ENCODE measurements at regions not wholly inside any gene's neighbourhood (a gene's known extent, or its start where the extent isn't known, plus 50 kb on each side); places are given as distances from the start of the nearest gene placed in this dataset.

DNA sequence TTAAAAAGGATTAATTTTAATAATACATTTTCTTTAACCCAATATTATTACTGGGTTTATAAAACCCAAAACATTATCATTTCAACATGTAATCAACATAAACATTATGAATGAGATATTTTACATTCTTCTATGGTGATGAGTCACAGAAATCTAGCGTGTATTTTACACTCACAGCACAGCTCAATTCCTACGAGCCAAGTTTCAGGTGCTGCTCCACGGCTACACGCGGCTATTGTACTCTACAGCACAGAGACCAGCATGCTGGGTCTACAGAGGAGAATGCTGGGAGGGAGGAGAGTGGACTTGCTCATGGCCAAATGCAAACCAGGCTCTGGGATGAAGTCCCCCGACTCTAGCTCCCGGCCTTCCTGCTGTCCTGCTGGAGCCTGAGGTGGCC is 72.0 kb upstream of the LMO1 start:
- DNase-seq (ENCODE audit: low spot score) = no peak
- TF ChIP-seq, protein P1, sequence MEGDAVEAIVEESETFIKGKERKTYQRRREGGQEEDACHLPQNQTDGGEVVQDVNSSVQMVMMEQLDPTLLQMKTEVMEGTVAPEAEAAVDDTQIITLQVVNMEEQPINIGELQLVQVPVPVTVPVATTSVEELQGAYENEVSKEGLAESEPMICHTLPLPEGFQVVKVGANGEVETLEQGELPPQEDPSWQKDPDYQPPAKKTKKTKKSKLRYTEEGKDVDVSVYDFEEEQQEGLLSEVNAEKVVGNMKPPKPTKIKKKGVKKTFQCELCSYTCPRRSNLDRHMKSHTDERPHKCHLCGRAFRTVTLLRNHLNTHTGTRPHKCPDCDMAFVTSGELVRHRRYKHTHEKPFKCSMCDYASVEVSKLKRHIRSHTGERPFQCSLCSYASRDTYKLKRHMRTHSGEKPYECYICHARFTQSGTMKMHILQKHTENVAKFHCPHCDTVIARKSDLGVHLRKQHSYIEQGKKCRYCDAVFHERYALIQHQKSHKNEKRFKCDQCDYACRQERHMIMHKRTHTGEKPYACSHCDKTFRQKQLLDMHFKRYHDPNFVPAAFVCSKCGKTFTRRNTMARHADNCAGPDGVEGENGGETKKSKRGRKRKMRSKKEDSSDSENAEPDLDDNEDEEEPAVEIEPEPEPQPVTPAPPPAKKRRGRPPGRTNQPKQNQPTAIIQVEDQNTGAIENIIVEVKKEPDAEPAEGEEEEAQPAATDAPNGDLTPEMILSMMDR (conservative IDR thresholded peaks at IDR 0.05; ENCODE audit: low read depth) = no peak
- CTCF ChIA-PET = interaction anchor here (0.6 kb wide), 1 partner anchor 229 kb away, joined by 3 read pairs; no protein-coding TSS in a partner anchor
- 0 out of 2 replicates have a peak overlapping the region, but pooled peaks have one; percentile 17 for H3K27ac ChIP-seq
- POLR2A ChIA-PET (ENCODE audit: low non-redundant PET) = no interaction called here

GRCh38 chr11:8335186-8335585 is 71.5 kb upstream of the LMO1 start:
- CTCF ChIA-PET = no interaction called here
- TF ChIP-seq, protein P1 (conservative IDR thresholded peaks at IDR 0.05; ENCODE audit: low read depth) = no peak
- no peak overlapping the region for H3K27ac ChIP-seq
- POLR2A ChIA-PET (ENCODE audit: low non-redundant PET) = no interaction called here
- DNase-seq (ENCODE audit: low spot score) = no peak

- ChIA-PET CTCF (interaction anchor here (0.6 kb wide), 8 partner anchors 12 to 626 kb away, joined by 3 to 5 read pairs (median 3); no protein-coding TSS in a partner anchor), POLR2A (ENCODE audit: low non-redundant PET) (no interaction called here)
- no peak overlapping the region for H3K27ac ChIP-seq
- TF ChIP-seq, protein P1 (conservative IDR thresholded peaks at IDR 0.05; ENCODE audit: low read depth) = no peak
- DNase-seq (ENCODE audit: low spot score) = peak; percentile 84
Measured at GRCh38 chr11:8333811-8334401, 70.2 kb upstream of the LMO1 start.

DNA sequence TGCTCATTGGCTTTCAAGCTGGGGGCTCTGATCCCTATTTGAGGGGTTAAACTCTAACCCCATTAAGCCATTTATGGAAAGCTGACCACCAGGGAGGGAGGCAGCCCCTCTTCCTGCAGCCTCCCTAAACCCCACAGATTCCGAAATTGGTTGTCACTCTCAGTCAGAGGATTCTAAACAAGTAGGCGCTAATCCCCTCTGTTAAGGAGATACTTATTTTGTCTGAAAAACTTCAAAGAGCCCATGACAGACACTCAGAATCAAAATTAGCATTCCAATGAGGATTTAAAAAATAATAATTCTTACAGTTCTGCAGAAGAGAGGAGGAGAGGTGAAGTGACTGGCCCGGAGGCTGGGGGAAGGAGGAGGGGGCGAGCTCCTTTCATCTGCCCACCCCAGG is 69.7 kb upstream of the LMO1 start:
- POLR2A ChIA-PET (ENCODE audit: low non-redundant PET) = no interaction called here
- DNase-seq (ENCODE audit: low spot score) = no peak
- CTCF ChIA-PET = interaction anchor here (0.6 kb wide), 5 partner anchors 118 to 626 kb away, joined by 3 to 4 read pairs (median 3); no protein-coding TSS in a partner anchor
- H3K27ac ChIP-seq = no peak overlapping the region
- TF ChIP-seq, protein P1 (conservative IDR thresholded peaks at IDR 0.05; ENCODE audit: low read depth) = no peak

DNA sequence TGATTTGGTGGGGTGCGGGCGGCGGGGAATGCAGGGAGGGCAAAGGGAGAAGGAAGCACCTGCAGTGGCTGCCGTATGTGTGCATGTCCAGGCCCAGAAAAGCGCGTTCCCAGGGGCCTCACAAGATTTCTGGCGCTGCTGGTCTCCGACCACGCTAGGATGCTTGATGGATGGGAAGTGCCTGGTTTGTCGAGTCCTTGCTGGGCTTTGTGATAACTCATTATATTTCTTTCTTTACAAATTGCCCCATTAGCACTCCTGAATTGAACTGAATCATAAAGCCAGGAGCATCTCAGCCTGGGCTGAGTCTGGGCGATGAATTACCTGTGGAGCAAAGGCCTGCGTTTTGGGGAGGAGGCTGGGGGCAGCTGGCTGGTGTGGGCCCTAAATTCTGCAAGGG is 69.2 kb upstream of the LMO1 start:
- CTCF ChIA-PET = no interaction called here
- POLR2A ChIA-PET (ENCODE audit: low non-redundant PET) = no interaction called here
- H3K27ac ChIP-seq = no peak overlapping the region
- TF ChIP-seq, protein P1 (conservative IDR thresholded peaks at IDR 0.05; ENCODE audit: low read depth) = no peak
- no peak for DNase-seq (ENCODE audit: low spot score)

GRCh38 chr11:8332196-8332595 is 68.5 kb upstream of the LMO1 start:
- no peak overlapping the region for H3K27ac ChIP-seq
- TF ChIP-seq, protein P1 (conservative IDR thresholded peaks at IDR 0.05; ENCODE audit: low read depth) = no peak
- ChIA-PET CTCF (interaction anchor here (0.6 kb wide), 1 partner anchor 14 kb away, joined by 3 read pairs; no protein-coding TSS in a partner anchor), POLR2A (ENCODE audit: low non-redundant PET) (no interaction called here)
- no peak for DNase-seq (ENCODE audit: low spot score)

Measured in RWPE1 (cell line).